HG03045 (cell line): ENCODE measurements at regions not wholly inside any gene's neighbourhood (a gene's known extent, or its start where the extent isn't known, plus 50 kb on each side); places are given as distances from the start of the nearest gene placed in this dataset.
"Not testable (repeated sequence)": the region's sequence is repeated elsewhere in the genome, so short reads cannot be mapped to it uniquely, and the experiment has no call there.

Experiments
- ATAC-seq: cut with Tn5 transposase; IDR thresholded peaks from one replicate; pipeline ENCODE4 v1.9.1; 2021; ENCODE audit warnings: mild to moderate bottlenecking, moderate library complexity; ENCODE audit not compliant: unreplicated experiment

DNA sequence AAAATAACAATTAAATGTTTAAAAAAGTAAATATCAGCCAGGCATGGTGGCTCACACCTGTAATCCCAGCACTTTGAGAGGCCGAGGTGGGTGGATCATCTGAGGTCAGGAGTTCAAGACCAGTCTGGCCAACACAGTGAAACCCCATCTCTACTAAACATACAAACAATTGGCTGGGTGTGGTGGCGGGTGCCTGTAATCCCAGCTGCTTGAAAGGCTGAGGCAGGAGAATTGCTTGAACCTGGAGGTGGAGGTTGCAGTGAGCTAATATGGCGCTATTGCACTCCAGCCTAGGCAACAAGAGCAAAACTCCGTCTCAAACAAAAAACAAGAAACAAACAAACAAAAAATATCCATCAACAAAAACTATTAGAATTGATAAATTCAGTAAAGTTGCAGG, 77.5 kb downstream of the SNX5 start:
- not testable (repeated sequence) for ATAC-seq

DNA sequence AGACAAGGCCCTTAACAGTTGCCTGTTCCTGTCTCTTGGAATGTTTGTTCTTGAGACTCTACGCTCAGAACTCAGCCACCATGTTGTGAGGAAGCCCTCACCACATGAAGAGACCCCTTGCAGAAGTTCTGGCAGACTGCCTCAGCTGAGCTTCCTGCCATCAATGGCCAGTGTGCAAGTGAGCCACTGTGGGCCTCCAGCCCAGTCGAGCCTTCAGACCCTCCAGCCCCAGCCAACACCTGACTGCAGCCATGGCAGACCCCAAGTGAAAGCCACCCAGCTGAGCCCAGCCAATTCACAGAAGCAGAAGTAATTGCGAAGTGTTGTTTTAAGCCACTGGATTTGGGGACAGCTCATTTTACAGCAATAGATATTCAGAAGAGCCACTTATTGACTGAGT, 78.3 kb downstream of the SNX5 start:
- no peak for ATAC-seq

DNA sequence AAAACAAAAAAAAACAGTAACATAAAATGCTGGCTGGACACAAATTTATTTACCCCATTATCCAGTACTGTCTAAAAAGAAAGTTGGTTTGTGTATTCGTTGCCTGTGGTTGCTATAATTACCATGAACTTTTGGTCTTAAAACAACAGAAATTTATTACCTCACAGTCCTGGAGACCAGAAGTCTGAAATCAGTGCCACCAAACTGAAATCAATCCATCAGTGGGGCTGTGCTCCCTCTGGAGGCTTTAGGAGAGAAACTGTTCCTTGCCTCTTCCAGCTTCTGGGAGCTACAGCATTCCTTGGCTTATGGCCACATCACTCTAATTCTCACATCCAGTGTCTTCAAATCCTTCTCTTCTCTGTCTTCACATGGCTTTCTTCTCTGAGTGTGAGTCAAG, 79.4 kb downstream of the SNX5 start:
- ATAC-seq, result no peak

- ATAC-seq, result no peak
Observed at GRCh38 chr20:17888044-17888443, 80.5 kb downstream of the SNX5 start.

DNA sequence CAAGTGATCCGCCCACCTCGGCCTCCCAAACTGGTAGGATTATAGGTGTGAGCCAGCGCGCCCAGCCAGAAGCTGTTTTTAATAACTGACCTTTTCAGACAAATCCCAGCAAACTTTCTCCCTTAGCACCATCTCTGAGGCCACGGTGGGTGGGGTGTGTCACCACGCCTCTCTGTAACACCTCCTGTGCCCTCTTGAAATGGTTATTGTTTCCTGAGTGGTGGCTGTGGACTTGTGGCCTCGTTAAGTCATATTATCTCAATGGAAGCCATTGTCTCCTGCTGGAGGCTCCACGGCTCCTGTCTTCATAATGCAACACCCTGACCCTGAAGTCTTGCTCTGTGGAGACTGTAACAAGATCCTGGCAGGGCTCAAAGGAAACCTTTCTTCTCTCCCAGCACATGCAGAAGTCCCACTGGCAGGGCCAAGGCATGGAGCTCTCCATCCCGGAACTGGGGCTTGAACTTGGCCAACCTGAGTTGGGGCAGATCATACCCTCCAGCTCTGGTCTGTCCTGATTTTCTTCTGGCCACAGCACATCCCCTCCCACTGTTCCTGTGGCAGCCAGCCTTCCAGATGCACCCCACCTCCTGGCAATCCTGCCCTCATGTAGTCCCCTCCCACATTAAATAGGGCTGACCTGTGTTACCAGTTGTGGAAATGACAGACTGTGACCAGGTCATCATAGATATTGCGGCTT, 81.1 kb downstream of the SNX5 start:
- ATAC-seq, result no peak

GRCh38 chr20:17885544-17885943, 83.0 kb downstream of the SNX5 start:
- ATAC-seq, result no peak

DNA sequence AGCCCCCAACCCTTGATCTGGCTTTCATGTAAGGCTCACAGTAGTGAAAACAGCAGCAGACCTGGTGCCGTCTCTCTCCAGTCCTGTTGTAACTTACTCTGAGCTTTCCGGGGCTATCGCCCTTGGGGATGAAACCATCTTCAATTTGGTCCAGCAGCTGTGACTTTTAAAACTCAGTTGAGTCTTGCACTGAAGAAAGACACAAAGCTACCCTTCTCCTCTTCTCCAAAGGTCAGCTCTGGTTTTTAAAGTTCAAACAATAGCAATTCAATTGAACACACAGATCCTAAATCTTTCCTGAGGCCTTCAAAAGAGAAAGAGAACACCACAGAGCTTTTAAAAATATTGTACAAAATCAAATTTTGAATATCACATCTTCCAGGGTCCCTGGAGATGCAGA, 83.5 kb downstream of the SNX5 start:
- no peak for ATAC-seq

GRCh38 chr20:17884307-17885003, 84.1 kb downstream of the SNX5 start:
- ATAC-seq, result no peak

GRCh38 chr20:17883592-17884306, 84.8 kb downstream of the SNX5 start:
- ATAC-seq, result no peak

- ATAC-seq, result no peak
Observed at GRCh38 chr20:17882834-17883591, 85.6 kb downstream of the SNX5 start.

DNA sequence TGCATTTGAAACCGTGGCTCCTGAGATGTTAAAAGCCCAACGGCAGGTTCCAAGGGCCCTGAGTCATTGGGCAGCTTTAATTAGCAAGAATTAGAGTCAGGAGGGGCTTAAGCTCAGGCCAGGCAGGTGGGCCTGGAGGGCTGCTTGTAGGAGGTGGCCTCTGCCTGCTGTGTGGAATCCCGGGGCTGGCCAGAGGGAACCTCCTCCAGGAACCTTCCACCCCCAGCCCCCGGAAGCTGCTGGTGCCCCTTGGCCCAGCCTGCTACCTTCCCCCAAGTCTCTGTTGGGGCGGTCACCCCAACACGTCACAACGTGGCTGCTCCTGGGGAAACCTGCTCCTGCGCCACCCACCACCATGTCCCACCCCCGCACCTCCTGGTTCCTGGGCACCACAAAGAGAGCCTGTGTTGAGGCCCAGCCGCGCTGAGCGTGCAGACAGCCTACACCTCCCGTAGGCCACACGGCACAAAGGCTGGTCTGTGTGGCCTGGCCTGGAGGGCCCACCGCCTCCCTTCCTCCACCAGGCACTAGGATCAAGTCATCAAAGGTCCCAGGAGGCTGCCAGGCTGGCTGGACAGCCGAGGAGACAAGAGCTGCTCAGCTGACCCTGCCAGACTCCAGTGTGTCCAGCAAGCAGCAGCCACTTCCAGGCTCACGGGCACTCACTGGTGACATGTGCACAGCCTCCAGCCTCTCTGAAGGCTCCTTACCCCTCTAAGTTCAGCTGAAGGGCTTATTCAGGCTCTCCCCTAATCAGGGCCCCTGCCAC, 86.3 kb downstream of the SNX5 start:
- no peak for ATAC-seq

DNA sequence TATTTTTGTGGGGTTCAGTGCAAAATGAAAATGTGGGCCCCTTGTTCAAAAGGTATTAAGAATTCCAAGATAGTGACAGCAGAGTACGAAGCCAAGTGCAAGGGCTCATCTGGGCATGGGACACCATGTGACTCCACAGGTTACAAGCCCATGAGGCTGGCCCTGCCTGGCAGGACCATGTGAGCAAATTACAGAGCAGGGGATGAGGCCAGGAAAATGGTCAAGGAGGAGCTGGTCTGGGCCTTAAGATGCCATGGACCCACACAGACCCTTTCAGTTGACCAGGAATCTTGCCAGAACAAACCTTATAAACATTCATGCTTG, 86.9 kb downstream of the SNX5 start:
- no peak for ATAC-seq

GRCh38 chr20:17878912-17879602, 89.5 kb downstream of the SNX5 start:
- no peak for ATAC-seq

DNA sequence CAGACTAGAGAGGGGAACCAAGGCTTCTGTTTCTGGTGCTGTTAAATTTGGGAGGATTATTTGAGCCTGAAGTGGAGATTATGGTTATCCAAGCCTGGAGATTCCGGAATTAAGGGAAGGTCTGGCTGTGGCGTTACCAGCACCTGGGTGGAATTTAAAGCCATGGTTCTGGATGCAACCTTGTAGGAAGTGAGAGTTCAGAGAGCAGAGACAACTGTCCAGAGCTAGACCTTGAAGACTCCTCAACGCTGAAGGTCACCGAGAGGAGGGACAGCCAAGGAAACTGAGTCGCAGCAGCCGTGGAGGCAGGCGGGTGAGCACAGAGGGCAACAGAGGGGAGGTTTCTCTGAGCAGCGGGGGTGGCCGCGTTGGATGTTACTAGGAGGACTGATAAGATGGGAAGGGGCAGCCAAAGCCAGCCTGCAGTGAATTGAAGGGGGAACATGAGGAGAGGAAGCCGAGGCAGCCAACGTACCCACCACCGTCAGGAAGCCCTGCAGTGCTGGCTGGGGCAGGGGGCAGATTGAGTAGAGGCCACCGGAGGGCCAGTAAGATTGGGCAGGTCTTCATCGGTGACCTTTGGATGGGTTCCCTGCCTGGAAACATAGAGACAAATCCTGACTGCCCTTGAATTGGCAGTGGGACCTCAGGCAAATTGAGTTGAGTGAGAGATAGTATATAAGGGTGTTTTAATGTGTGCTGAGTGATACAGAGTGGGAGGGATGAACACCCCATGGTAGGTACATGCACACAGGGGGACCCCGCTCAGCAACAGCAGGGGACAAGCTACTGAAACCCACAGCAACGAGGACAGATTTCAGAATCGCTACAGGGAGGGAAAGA, 90.3 kb downstream of the SNX5 start:
- no peak for ATAC-seq

GRCh38 chr20:17875981-17876385, 92.6 kb downstream of the SNX5 start:
- no peak for ATAC-seq

DNA sequence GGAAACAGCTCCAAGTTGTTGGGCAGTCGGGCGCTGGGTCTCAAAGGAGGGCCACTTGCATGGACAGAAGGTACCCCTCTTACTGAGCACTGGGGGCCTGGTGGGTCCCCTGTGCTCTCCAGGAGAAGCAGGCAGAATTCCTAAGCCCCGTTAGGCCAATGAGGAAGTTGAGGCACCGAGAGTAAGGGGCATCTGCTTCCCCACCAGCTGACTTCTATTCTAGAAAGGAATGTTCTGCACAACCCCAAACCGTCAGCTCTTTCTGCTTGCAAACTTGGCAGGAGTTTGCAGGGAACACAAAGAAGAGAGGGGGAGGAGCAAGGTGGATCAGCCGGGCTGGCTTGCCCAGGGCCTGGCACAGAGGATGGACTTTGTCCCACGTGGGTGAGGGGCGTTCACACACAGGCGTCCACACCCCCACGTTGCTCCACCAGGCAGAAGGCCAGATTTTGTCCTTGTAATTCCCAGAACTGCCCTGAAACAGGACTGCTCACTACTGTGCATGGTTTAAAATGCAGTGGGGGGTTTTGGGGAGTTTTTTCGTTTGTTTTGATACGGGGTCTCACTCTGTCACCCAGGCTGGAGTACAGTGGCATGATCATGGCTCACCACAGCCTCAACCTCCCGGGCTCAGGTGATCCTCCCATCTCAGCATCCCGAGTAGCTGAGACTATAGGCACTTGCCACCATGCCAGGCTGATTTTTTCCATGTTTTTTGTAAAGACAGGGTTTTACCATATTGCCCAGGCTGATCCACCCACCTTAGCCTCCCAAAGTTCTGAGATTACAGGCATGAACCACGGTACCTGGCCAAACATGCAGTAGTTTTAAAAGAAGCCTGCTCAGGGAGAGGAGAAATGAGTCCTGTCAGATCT, 93.3 kb downstream of the SNX5 start:
- no peak for ATAC-seq

DNA sequence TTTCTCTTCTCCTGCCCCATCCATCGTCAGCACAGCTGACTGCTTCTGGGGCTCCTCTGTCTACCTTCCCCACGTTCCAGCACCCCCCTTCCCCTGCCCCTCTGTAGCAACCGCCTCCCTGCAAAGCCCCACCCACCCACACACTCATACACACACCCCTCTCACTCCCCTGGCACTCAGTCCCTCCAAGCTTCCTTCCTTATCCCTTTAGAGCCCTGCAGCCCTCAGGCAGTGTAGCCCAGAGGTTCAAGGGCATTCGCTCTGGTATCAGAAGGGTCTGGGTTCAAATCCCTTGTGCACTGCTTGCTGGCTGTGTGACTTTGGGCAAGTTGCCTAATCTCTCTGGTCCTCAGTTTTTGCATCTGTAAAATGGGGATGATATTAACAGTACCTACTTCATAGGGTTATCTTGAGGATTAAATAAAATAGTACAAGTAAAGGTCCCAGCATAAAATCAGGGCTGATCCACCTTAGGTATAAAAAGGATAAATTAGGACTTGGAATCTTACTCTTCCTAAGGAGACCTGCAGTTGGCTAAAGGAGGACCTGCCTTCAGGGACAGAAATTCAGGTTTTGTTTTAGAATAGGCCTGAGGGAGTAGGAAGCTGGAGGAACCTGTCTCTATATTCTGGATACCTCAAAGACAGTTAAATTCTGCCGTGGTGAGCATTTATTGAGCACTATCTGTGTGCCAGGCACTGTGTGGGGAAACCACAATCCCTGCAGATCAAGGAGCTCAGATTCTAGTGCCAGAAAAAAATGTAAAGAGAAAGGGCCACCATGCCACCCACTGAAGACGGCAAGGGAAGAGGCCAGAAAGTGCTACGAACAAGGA, 94.1 kb downstream of the SNX5 start:
- no peak for ATAC-seq
